C4-2B (cell line): ENCODE measurements at regions not wholly inside any gene's neighbourhood (a gene's known extent, or its start where the extent isn't known, plus 50 kb on each side); places are given as distances from the start of the nearest gene placed in this dataset.
A peak's percentile ranks its signal among the peaks of the same experiment; 100 is the strongest.

Experiments
- H3K27ac ChIP-seq: fragments of 450-650 bp; 2 replicates; pipeline ENCODE4 v1.5.1; 2017
- ZFX ChIP-seq: fragments of 450-650 bp; IDR thresholded peaks from 2 replicates; pipeline ENCODE4 v1.6.1; 2017
- TF ChIP-seq, protein P1 (sequence below): fragments of 450-650 bp; conservative IDR thresholded peaks from 2 replicates; pipeline ENCODE4 v1.5.1; 2017; ENCODE audit warnings: mild to moderate bottlenecking

GRCh38 chr6:137779982-137780381 is 87.1 kb upstream of the TNFAIP3 start:
- H3K27ac ChIP-seq: 0 out of 2 replicates have a peak overlapping the region, but pooled peaks have one; percentile 2
- no peak for TF ChIP-seq ZFX
- TF ChIP-seq, protein P1, sequence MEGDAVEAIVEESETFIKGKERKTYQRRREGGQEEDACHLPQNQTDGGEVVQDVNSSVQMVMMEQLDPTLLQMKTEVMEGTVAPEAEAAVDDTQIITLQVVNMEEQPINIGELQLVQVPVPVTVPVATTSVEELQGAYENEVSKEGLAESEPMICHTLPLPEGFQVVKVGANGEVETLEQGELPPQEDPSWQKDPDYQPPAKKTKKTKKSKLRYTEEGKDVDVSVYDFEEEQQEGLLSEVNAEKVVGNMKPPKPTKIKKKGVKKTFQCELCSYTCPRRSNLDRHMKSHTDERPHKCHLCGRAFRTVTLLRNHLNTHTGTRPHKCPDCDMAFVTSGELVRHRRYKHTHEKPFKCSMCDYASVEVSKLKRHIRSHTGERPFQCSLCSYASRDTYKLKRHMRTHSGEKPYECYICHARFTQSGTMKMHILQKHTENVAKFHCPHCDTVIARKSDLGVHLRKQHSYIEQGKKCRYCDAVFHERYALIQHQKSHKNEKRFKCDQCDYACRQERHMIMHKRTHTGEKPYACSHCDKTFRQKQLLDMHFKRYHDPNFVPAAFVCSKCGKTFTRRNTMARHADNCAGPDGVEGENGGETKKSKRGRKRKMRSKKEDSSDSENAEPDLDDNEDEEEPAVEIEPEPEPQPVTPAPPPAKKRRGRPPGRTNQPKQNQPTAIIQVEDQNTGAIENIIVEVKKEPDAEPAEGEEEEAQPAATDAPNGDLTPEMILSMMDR: no peak

- no peak for TF ChIP-seq ZFX
- TF ChIP-seq, protein P1: no peak
- H3K27ac ChIP-seq: 0 out of 2 replicates have a peak overlapping the region, but pooled peaks have one; percentile 2
These were observed 86.5 kb upstream of the TNFAIP3 start for GRCh38 chr6:137780447-137781034.

GRCh38 chr6:137781639-137782038 is 85.4 kb upstream of the TNFAIP3 start:
- TF ChIP-seq, protein P1: no peak
- TF ChIP-seq ZFX: no peak

DNA sequence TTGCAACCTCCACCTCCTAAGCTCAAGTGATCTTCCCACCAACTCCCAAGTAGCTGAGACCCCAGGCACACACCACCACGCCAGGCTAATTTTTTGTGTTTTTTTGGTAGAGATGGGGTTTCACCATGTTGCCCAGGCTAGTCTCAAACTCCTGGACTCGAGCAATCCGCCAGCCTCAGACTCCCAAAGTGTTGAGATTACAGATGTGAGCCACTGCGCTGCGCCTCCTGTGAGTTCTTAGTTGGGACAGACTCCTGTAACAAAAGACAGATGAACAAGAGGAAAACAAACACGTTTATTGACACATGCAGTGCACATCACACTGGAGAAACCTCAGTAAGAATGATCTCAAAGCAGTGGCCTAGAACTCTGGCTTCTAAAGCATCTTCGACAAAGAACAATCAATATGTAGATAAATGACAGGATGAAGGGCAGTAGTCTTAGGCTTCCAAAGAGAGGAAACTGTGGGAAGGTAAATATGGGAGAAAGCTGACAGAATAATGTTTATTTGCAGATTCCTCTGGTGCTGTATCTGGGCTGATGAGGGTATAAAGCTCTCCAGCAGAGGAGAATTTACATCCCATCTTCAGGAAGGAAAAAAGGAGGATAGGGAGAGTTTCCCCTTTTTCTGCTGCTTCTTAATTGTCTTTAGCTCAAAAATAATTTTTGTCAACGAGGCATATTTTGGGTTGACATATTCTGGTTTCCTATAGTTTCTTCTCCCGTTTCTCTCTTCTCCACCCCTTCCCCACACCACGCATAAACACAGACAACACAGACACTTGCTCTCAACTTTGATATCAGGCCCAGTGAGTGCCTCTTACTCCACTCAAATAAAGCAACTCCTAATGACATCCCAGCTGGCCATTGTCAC is 84.7 kb upstream of the TNFAIP3 start:
- TF ChIP-seq, protein P1: no peak
- TF ChIP-seq ZFX: no peak

More at GRCh38 chr6:137781639-137782038, 85.4 kb upstream of the TNFAIP3 start:
- no peak overlapping the region for H3K27ac ChIP-seq

DNA sequence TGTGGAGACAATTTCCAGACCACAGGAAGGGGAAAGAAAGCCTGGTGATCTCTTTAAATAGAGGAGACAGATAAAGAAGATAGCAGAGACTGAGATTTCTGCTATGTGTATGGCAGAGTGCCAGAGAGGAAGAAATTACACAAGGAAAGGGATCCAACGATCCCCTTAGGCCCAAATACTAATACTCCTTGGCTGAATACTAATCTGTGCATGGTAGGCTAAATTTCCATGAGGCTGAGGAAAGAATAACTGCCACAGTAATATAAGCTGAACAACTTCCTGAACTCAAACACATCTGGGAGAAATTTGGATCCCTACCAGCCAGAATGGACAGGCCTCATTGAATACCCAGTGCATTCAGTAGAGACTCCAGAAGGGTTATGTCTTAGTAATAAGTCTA is 83.3 kb upstream of the TNFAIP3 start:
- TF ChIP-seq ZFX: no peak
- TF ChIP-seq, protein P1: no peak
- H3K27ac ChIP-seq: no peak overlapping the region

More for the DNA sequence above, 84.7 kb upstream of the TNFAIP3 start:
- H3K27ac ChIP-seq: no peak overlapping the region

DNA sequence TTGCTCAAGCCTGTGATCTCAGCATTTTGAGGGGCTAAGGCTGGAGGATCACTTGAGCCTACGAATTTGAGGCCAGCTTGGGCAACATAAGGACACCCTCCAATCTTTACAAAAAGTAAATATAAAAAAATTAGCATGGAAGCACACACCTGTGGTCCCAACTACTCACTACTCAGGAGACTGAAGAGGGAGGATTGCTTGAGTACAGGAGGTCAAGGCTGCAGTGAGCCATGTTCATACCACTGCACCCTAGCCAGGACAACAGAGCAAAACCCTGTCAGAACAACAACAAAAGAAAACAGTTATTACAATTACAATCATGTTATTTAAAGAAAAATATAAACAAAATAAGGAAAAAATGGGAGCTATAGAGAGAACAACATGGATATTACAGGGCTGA is 82.5 kb upstream of the TNFAIP3 start:
- no peak overlapping the region for H3K27ac ChIP-seq
- no peak for TF ChIP-seq ZFX
- TF ChIP-seq, protein P1: no peak

GRCh38 chr6:137787016-137787415 is 80.0 kb upstream of the TNFAIP3 start:
- TF ChIP-seq, protein P1: no peak
- TF ChIP-seq ZFX: no peak
- H3K27ac ChIP-seq: no peak overlapping the region
